Kidney tubule cell (primary cell): ENCODE measurements at regions not wholly inside any gene's neighbourhood (a gene's known extent, or its start where the extent isn't known, plus 50 kb on each side); places are given as distances from the start of the nearest gene placed in this dataset.

Source experiments
- DNase-seq: peaks from one replicate; pipeline ENCODE4 v3.0.0-alpha.2; 2018; ENCODE audit warnings: low spot score

- DNase-seq, result no peak
Observed at GRCh38 chr4:15291122-15291521, 136.7 kb upstream of the C1QTNF7 start.

GRCh38 chr4:15293711-15294110 is 134.1 kb upstream of the C1QTNF7 start:
- no peak for DNase-seq

GRCh38 chr4:15294202-15294601 is 133.6 kb upstream of the C1QTNF7 start:
- no peak for DNase-seq

- no peak for DNase-seq
Observed at GRCh38 chr4:15294832-15295231, 133.0 kb upstream of the C1QTNF7 start.

GRCh38 chr4:15295421-15296162 is 132.2 kb upstream of the C1QTNF7 start:
- no peak for DNase-seq

GRCh38 chr4:15297344-15297743 is 130.5 kb upstream of the C1QTNF7 start:
- no peak for DNase-seq

GRCh38 chr4:15299627-15300026 is 128.2 kb upstream of the C1QTNF7 start:
- DNase-seq, result no peak

GRCh38 chr4:15303052-15303641 is 124.7 kb upstream of the C1QTNF7 start:
- DNase-seq, result peak; percentile 79

- DNase-seq, result no peak
Observed at GRCh38 chr4:15314974-15315373, 112.9 kb upstream of the C1QTNF7 start.

GRCh38 chr4:15317246-15317645 is 110.6 kb upstream of the C1QTNF7 start:
- DNase-seq, result no peak

GRCh38 chr4:15318621-15319348 is 109.0 kb upstream of the C1QTNF7 start:
- no peak for DNase-seq

GRCh38 chr4:15320121-15320678 is 107.6 kb upstream of the C1QTNF7 start:
- no peak for DNase-seq

GRCh38 chr4:15322006-15322405 is 105.8 kb upstream of the C1QTNF7 start:
- peak; percentile 11 for DNase-seq

- no peak for DNase-seq
Observed at GRCh38 chr4:15325987-15326386, 101.8 kb upstream of the C1QTNF7 start.

- no peak for DNase-seq
Observed at GRCh38 chr4:15327311-15328298, 100.2 kb upstream of the C1QTNF7 start.

GRCh38 chr4:15331930-15332329 is 95.9 kb upstream of the C1QTNF7 start:
- DNase-seq, result no peak

- DNase-seq, result no peak
Observed at GRCh38 chr4:15332377-15332776, 95.5 kb upstream of the C1QTNF7 start.

GRCh38 chr4:15333692-15334633 is 93.9 kb upstream of the C1QTNF7 start:
- DNase-seq, result peak; percentile 77

- DNase-seq, result peak; percentile 93
Observed at GRCh38 chr4:15336410-15337167, 91.2 kb upstream of the C1QTNF7 start.
